Putamen (tissue), 1 donor: ENCODE measurements at regions not wholly inside any gene's neighbourhood (a gene's known extent, or its start where the extent isn't known, plus 50 kb on each side); places are given as distances from the start of the nearest gene placed in this dataset.

Source experiments
- DNase-seq: peaks from one replicate; pipeline ENCODE4 v3.0.0-alpha.2; 2016; ENCODE audit warnings: low spot score

- no peak for DNase-seq
These were observed 357.6 kb upstream of the IRX4 start for GRCh38 chr5:2240118-2240904.

GRCh38 chr5:2239201-2239910, 356.6 kb upstream of the IRX4 start:
- no peak for DNase-seq

- no peak for DNase-seq
These were observed 356.0 kb upstream of the IRX4 start for GRCh38 chr5:2238732-2239131.

GRCh38 chr5:2227433-2227832, 344.7 kb upstream of the IRX4 start:
- DNase-seq, result no peak

- no peak for DNase-seq
These were observed 342.0 kb upstream of the IRX4 start for GRCh38 chr5:2224689-2225088.

GRCh38 chr5:2223303-2223702, 340.6 kb upstream of the IRX4 start:
- DNase-seq, result no peak

- DNase-seq, result no peak
These were observed 339.7 kb upstream of the IRX4 start for GRCh38 chr5:2222246-2222992.

- DNase-seq, result no peak
These were observed 338.7 kb upstream of the IRX4 start for GRCh38 chr5:2221450-2221849.

- DNase-seq, result no peak
These were observed 338.0 kb upstream of the IRX4 start for GRCh38 chr5:2220741-2221140.

- DNase-seq, result no peak
These were observed 336.5 kb upstream of the IRX4 start for GRCh38 chr5:2219149-2219776.

- DNase-seq, result no peak
These were observed 334.5 kb upstream of the IRX4 start for GRCh38 chr5:2217219-2217618.

GRCh38 chr5:2214910-2215590, 332.3 kb upstream of the IRX4 start:
- no peak for DNase-seq

GRCh38 chr5:2213121-2213730, 330.5 kb upstream of the IRX4 start:
- no peak for DNase-seq

GRCh38 chr5:2212481-2212880, 329.8 kb upstream of the IRX4 start:
- DNase-seq, result no peak

GRCh38 chr5:2208239-2208544, 325.5 kb upstream of the IRX4 start:
- DNase-seq, result no peak

- no peak for DNase-seq
These were observed 324.9 kb upstream of the IRX4 start for GRCh38 chr5:2207416-2208238.

GRCh38 chr5:2207109-2207399, 324.3 kb upstream of the IRX4 start:
- DNase-seq, result no peak

- no peak for DNase-seq
These were observed 323.8 kb upstream of the IRX4 start for GRCh38 chr5:2206293-2207108.

GRCh38 chr5:2205596-2206226, 323.0 kb upstream of the IRX4 start:
- no peak for DNase-seq

- DNase-seq, result no peak
These were observed 322.5 kb upstream of the IRX4 start for GRCh38 chr5:2205185-2205585.
